ENCODE measurements at regions not wholly inside any gene's neighbourhood (a gene's known extent, or its start where the extent isn't known, plus 50 kb on each side); places are given as distances from the start of the nearest gene placed in this dataset.
"Not testable (repeated sequence)": the region's sequence is repeated elsewhere in the genome, so short reads cannot be mapped to it uniquely, and the experiment has no call there.

GRCh38 chrX:65825226-65825625, 157.8 kb downstream of the MSN start:
- not testable (repeated sequence) for DNase-seq

- DNase-seq, result peak in 3 of 56 donors; percentile 0 to 10 (median 1)
Observed at GRCh38 chrX:65821721-65822496, 154.5 kb downstream of the MSN start.

GRCh38 chrX:65819983-65820382, 152.5 kb downstream of the MSN start:
- DNase-seq, result not testable (repeated sequence)

- no peak for DNase-seq
Observed at GRCh38 chrX:65813245-65813644, 145.8 kb downstream of the MSN start.

GRCh38 chrX:65811558-65812228, 144.2 kb downstream of the MSN start:
- no peak for DNase-seq

All from nucleus accumbens (tissue), 56 donors.